A204.1 (cell line): ENCODE measurements at regions not wholly inside any gene's neighbourhood (a gene's known extent, or its start where the extent isn't known, plus 50 kb on each side); places are given as distances from the start of the nearest gene placed in this dataset.

Source experiments
- FAIRE-seq: peaks from 2 replicates; lab custom pipeline; 2012; peaks lifted over from hg19 to GRCh38; lab: Jason Lieb, UNC

- FAIRE-seq = no peak
Observed at GRCh38 chr2:238638100-238638981, 209.5 kb upstream of the TWIST2 start.

DNA sequence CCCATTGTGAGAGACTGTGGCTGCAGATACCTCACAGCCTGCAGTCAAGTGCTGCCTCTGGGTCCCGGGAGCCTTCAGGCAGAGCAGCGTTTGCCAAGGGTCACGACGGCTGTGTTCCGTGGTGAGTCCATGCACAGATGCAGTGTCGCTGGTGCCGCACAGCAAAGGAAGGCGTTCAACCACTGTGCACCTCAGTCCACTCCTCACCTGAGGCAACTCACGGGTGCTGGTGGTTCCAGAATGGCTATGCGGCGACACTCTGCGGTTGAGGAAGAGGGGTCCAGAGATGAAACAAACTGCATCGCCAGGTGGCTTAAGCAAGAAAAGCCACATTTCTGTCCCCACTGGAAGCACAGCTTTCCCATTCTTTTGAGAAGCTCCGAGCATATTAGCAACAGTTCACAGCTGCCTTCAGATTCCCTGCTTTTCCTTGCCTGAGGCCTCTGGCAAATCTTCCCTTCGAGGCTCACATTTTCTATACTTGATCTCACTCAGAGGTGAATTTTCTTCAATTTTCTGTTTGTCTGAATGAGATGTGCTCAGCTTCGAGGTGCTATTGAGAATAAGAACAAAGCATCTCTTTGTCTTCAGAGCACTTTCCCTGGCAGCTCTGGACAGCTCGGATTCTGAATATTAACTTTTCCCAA is 208.8 kb upstream of the TWIST2 start:
- FAIRE-seq = no peak

DNA sequence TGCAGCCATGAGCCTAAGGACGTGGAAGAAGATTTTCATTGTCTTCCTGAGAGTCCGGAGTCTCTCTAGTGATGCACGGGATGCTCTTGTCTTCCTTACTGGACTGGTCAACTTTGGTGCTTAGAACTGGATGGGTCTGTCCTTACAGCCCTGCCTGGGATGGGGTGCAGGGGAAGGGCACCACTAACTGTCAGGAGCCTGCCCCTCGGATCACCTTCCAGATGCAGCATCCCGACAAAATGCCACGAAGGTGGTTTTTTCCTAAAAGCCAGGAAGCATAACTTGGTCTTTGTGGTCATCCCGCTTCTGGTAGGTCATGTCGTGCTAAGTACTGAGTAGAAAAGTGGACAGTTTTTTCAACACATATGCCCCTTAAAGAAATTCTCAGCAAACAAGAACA is 207.4 kb upstream of the TWIST2 start:
- FAIRE-seq = no peak

DNA sequence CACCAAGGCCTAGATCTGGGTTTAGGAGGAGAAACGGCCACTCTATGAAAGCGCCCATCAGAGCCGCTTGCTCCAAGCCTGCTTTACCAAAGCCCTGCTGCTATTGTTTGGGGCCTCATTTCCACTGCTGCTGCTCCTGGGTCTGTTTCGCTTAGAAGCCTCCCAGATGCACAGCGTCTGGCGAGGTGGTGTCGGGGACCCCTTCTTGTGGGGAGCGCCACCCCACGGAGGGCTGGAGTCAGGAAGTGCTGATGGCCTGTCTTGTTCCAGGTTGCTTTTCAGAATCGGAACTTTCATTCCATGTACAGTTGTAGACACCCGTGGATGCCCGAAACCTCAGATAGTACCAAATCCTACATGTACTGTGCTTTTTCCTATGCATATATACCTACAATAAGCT is 204.9 kb upstream of the TWIST2 start:
- FAIRE-seq = no peak

DNA sequence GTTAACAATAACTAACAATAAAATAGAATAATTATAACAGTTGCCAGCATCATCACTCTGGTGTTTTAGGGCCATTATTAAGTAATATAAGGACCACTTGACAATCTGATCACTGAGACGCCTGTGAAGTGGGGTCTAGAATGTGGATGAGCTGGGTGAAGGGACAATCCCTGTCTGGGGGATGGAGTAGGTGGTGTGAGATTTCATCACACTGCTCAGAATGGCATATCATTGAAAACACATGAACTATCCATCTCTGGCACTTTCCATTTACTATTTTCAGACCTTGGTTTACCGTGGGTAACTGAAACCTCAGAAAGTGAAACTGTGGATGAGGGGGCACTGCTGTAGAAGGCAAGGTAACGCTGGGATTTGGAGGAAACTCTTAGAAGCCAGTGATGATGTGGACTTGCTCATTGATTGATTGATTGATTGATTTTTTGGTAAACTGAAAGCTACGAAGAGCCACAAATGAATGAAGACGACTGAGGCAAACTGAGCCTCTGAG is 204.4 kb upstream of the TWIST2 start:
- no peak for FAIRE-seq

- FAIRE-seq = no peak
Observed at GRCh38 chr2:238644095-238645081, 203.5 kb upstream of the TWIST2 start.

DNA sequence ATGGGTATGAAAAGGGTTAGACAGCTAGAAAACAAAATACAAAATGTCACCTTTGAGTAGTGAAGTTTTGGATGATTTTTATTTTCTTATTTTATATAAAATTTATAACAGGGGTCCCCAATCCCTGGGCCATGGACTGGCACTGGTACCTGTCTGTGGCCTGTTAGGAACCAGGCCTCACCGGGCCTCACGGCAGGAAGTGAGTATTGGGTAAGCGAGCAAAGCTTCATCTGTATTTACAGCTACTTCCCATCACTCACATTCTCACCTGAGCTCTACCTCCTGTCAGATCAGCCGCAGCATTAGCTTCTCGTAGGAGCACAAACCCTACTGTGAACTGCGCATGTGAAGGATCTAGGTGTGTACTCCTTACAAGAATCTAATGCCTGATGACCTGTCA is 202.8 kb upstream of the TWIST2 start:
- no peak for FAIRE-seq

DNA sequence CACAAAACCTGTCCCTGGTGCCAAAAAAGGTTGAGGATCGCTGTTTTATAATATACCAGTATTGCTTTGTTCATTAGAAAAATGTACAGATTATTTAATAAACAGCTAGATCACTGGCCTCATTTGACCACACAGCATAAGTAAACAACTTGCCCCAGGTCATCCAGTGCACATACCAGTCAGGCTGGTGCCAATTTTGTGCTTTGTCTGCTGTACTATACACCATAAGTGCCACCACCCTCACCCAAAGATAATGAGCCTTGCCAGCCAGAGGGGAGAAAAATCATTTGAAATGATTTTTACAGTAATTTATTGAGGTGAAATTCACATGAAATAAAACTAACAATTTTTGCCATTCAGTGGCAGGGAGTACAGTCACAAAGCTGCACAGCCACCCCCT is 202.2 kb upstream of the TWIST2 start:
- no peak for FAIRE-seq

DNA sequence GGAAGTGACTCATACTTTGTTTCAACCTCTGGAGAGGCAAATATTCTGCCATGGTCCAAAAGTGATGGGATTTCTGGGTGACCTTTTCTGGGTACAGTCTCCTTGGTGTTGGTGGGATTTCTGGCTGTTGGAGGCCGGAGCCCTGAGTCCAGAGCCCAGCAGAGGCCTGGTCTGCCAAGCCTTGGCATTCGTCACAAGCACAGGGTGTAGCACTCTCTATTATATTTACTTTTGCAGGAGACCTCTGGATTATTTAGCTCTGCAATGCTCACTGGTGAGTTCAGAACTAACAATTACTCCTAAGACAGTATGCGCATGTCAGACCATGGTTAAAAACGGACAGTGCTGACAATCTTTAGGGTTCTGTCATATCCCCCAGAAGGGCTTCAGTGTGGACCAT is 201.6 kb upstream of the TWIST2 start:
- FAIRE-seq = no peak

- no peak for FAIRE-seq
Observed at GRCh38 chr2:238646803-238647202, 201.1 kb upstream of the TWIST2 start.

DNA sequence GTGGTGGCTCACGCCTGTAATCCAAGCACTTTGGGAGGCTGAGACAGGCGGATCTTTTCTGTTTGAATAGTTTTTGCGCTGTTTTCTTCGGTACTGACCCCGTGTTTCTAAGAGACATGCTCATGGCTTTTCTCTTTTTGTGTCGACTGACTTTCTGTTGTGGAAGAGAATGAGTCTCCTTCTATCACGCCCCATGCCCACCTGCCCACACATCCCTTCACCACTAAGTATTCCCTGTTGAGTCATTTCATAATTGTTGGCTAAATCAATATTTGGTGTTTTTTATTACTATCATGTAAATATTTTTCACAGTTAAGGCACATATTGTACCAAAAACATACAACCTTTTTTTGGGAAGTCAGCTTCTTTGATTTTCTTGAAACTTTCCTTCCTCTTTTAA is 198.8 kb upstream of the TWIST2 start:
- no peak for FAIRE-seq

GRCh38 chr2:238649936-238650518 is 197.9 kb upstream of the TWIST2 start:
- FAIRE-seq = no peak

GRCh38 chr2:238650536-238650935 is 197.3 kb upstream of the TWIST2 start:
- FAIRE-seq = no peak

DNA sequence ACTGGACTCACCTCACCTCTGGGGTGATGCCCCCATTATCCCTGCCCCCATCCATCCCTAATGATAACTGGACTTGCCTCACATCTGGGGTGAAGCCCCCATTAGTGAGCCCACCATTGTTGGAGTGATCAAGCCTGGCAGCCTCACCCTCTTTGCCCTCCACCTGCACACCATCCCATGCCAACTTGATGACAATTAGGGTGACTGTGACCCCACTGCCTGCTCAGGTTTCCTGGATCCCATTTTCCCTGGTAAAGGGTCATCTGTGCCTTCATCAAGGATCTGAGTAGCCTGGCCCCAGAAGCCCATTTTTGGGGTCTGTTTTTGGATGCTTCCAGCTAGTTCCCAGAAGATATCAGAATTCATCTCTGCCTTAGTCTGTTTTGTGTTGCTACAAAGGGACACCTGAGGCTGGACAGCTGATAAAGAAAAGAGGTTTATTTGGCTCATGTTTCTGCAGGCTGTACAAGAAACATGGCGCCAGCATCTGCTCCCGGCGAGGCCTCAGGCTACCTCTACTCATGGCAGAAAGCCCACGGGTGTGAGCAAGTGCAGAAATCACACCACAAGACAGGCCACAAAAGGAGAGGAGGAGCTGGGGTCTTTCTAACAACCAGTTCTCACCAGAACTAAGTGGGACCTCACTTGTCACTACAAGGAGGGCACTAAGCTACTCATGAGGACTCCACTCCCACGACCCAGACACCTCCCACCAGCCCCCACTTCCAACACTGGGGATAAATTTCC is 196.4 kb upstream of the TWIST2 start:
- FAIRE-seq = no peak

GRCh38 chr2:238652053-238652770 is 195.7 kb upstream of the TWIST2 start:
- FAIRE-seq = no peak

- FAIRE-seq = no peak
Observed at GRCh38 chr2:238652771-238653157, 195.1 kb upstream of the TWIST2 start.

- FAIRE-seq = no peak
Observed at GRCh38 chr2:238653431-238654109, 194.3 kb upstream of the TWIST2 start.

- no peak for FAIRE-seq
Observed at GRCh38 chr2:238654479-238655197, 193.2 kb upstream of the TWIST2 start.

DNA sequence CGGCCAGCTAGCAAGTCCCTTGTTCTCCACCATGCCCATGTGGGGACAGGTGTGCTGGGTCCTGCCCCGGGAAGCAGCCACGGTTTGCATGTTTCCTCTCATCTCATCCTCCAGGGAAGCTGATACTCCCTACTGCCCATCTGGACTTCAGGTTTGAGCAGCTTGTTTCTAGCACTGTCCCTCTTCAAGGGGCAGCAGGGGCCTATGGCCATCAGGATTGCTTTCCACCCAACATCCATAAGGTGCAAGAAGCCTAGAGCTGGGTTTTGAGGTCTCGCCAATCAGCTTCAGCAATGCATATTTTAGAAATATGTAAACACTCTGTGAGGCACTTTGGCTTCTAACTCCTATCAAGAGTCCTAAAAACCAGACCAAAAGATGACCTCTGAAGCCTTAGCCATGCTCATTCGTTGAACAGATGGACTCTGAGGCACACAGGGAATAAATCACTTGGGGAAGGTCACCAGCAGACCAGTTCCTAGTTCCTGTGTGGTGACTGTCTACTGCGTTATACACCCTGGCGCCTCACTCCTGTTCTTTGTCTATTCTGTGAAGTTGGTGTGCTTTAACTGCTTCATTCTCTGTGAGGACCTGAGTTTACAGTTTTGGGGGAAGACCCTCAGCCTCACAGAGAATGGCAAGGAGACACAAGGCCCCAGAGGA is 192.6 kb upstream of the TWIST2 start:
- no peak for FAIRE-seq
